ENCODE measurements at regions not wholly inside any gene's neighbourhood (a gene's known extent, or its start where the extent isn't known, plus 50 kb on each side); places are given as distances from the start of the nearest gene placed in this dataset.

- no peaks in the 10 kb centered on the region for H3K9me3 ChIP-seq (ENCODE audit: low read depth, low read length)
- peaks cover 2% of the 10 kb centered on the region for H3K27me3 ChIP-seq (ENCODE audit: insufficient read depth, low read length)
- H3K4me1 ChIP-seq (ENCODE audit: insufficient read depth, low read length): no peaks in the 10 kb centered on the region
- no peak overlapping the region for H3K4me3 ChIP-seq (ENCODE audit: low read length)
These were observed 219.4 kb upstream of the CELF2 start for GRCh38 chr10:10798102-10798863.

- Histone ChIP-seq H3K4me3 (ENCODE audit: low read length) (no peak overlapping the region), H3K4me1 (ENCODE audit: insufficient read depth, low read length) (no peaks in the 10 kb centered on the region), H3K27me3 (ENCODE audit: insufficient read depth, low read length) (peaks cover 2% of the 10 kb centered on the region), H3K9me3 (ENCODE audit: low read depth, low read length) (no peaks in the 10 kb centered on the region)
These were observed 218.8 kb upstream of the CELF2 start for GRCh38 chr10:10798864-10799192.

GRCh38 chr10:10800961-10801360, 216.7 kb upstream of the CELF2 start:
- H3K4me1 ChIP-seq (ENCODE audit: insufficient read depth, low read length): no peaks in the 10 kb centered on the region
- H3K9me3 ChIP-seq (ENCODE audit: low read depth, low read length): no peaks in the 10 kb centered on the region
- no peak overlapping the region for H3K4me3 ChIP-seq (ENCODE audit: low read length)
- H3K27me3 ChIP-seq (ENCODE audit: insufficient read depth, low read length): no peaks in the 10 kb centered on the region

GRCh38 chr10:10803278-10803677, 214.4 kb upstream of the CELF2 start:
- Histone ChIP-seq H3K9me3 (ENCODE audit: low read depth, low read length) (no peaks in the 10 kb centered on the region), H3K27me3 (ENCODE audit: insufficient read depth, low read length) (no peaks in the 10 kb centered on the region), H3K4me1 (ENCODE audit: insufficient read depth, low read length) (no peaks in the 10 kb centered on the region), H3K4me3 (ENCODE audit: low read length) (no peak overlapping the region)

- Histone ChIP-seq H3K27me3 (ENCODE audit: insufficient read depth, low read length) (no peaks in the 10 kb centered on the region), H3K4me1 (ENCODE audit: insufficient read depth, low read length) (no peaks in the 10 kb centered on the region), H3K9me3 (ENCODE audit: low read depth, low read length) (no peaks in the 10 kb centered on the region), H3K4me3 (ENCODE audit: low read length) (no peak overlapping the region)
These were observed 213.6 kb upstream of the CELF2 start for GRCh38 chr10:10804061-10804460.

- Histone ChIP-seq H3K9me3 (ENCODE audit: low read depth, low read length) (no peaks in the 10 kb centered on the region), H3K27me3 (ENCODE audit: insufficient read depth, low read length) (no peaks in the 10 kb centered on the region), H3K4me1 (ENCODE audit: insufficient read depth, low read length) (no peaks in the 10 kb centered on the region), H3K4me3 (ENCODE audit: low read length) (no peak overlapping the region)
These were observed 212.5 kb upstream of the CELF2 start for GRCh38 chr10:10804998-10805740.

GRCh38 chr10:10807106-10807505, 210.6 kb upstream of the CELF2 start:
- H3K27me3 ChIP-seq (ENCODE audit: insufficient read depth, low read length): no peaks in the 10 kb centered on the region
- no peak overlapping the region for H3K4me3 ChIP-seq (ENCODE audit: low read length)
- H3K4me1 ChIP-seq (ENCODE audit: insufficient read depth, low read length): no peaks in the 10 kb centered on the region
- no peaks in the 10 kb centered on the region for H3K9me3 ChIP-seq (ENCODE audit: low read depth, low read length)

- no peak overlapping the region for H3K4me3 ChIP-seq (ENCODE audit: low read length)
- no peaks in the 10 kb centered on the region for H3K4me1 ChIP-seq (ENCODE audit: insufficient read depth, low read length)
- no peaks in the 10 kb centered on the region for H3K9me3 ChIP-seq (ENCODE audit: low read depth, low read length)
- no peaks in the 10 kb centered on the region for H3K27me3 ChIP-seq (ENCODE audit: insufficient read depth, low read length)
These were observed 206.1 kb upstream of the CELF2 start for GRCh38 chr10:10811562-10811961.

GRCh38 chr10:10813656-10814055, 204.0 kb upstream of the CELF2 start:
- no peaks in the 10 kb centered on the region for H3K9me3 ChIP-seq (ENCODE audit: low read depth, low read length)
- no peaks in the 10 kb centered on the region for H3K27me3 ChIP-seq (ENCODE audit: insufficient read depth, low read length)
- H3K4me3 ChIP-seq (ENCODE audit: low read length): no peak overlapping the region
- H3K4me1 ChIP-seq (ENCODE audit: insufficient read depth, low read length): no peaks in the 10 kb centered on the region

- Histone ChIP-seq H3K9me3 (ENCODE audit: low read depth, low read length) (no peaks in the 10 kb centered on the region), H3K4me3 (ENCODE audit: low read length) (no peak overlapping the region), H3K27me3 (ENCODE audit: insufficient read depth, low read length) (no peaks in the 10 kb centered on the region), H3K4me1 (ENCODE audit: insufficient read depth, low read length) (no peaks in the 10 kb centered on the region)
These were observed 203.6 kb upstream of the CELF2 start for GRCh38 chr10:10814069-10814468.

- H3K27me3 ChIP-seq (ENCODE audit: insufficient read depth, low read length): no peaks in the 10 kb centered on the region
- H3K4me3 ChIP-seq (ENCODE audit: low read length): no peak overlapping the region
- H3K4me1 ChIP-seq (ENCODE audit: insufficient read depth, low read length): no peaks in the 10 kb centered on the region
- H3K9me3 ChIP-seq (ENCODE audit: low read depth, low read length): no peaks in the 10 kb centered on the region
These were observed 201.2 kb upstream of the CELF2 start for GRCh38 chr10:10816447-10816846.

- Histone ChIP-seq H3K4me1 (ENCODE audit: insufficient read depth, low read length) (no peaks in the 10 kb centered on the region), H3K27me3 (ENCODE audit: insufficient read depth, low read length) (no peaks in the 10 kb centered on the region), H3K9me3 (ENCODE audit: low read depth, low read length) (no peaks in the 10 kb centered on the region), H3K4me3 (ENCODE audit: low read length) (no peak overlapping the region)
These were observed 200.1 kb upstream of the CELF2 start for GRCh38 chr10:10817609-10818008.

- no peaks in the 10 kb centered on the region for H3K4me1 ChIP-seq (ENCODE audit: insufficient read depth, low read length)
- H3K27me3 ChIP-seq (ENCODE audit: insufficient read depth, low read length): no peaks in the 10 kb centered on the region
These were observed 199.6 kb upstream of the CELF2 start for GRCh38 chr10:10818082-10818481.

GRCh38 chr10:10819206-10819856, 198.3 kb upstream of the CELF2 start:
- Histone ChIP-seq H3K9me3 (ENCODE audit: low read depth, low read length) (no peaks in the 10 kb centered on the region), H3K4me1 (ENCODE audit: insufficient read depth, low read length) (no peaks in the 10 kb centered on the region), H3K4me3 (ENCODE audit: low read length) (no peak overlapping the region), H3K27me3 (ENCODE audit: insufficient read depth, low read length) (no peaks in the 10 kb centered on the region)

More at GRCh38 chr10:10818082-10818481, 199.6 kb upstream of the CELF2 start:
- Histone ChIP-seq H3K9me3 (ENCODE audit: low read depth, low read length) (no peaks in the 10 kb centered on the region), H3K4me3 (ENCODE audit: low read length) (no peak overlapping the region)

- peaks cover 4% of the 10 kb centered on the region for H3K27me3 ChIP-seq (ENCODE audit: insufficient read depth, low read length)
- no peaks in the 10 kb centered on the region for H3K9me3 ChIP-seq (ENCODE audit: low read depth, low read length)
- no peak overlapping the region for H3K4me3 ChIP-seq (ENCODE audit: low read length)
- H3K4me1 ChIP-seq (ENCODE audit: insufficient read depth, low read length): no peaks in the 10 kb centered on the region
These were observed 195.7 kb upstream of the CELF2 start for GRCh38 chr10:10821926-10822325.

Measured in mononuclear cell (primary cell).